ENCODE measurements at regions not wholly inside any gene's neighbourhood (a gene's known extent, or its start where the extent isn't known, plus 50 kb on each side); places are given as distances from the start of the nearest gene placed in this dataset.

- ChIA-PET CTCF (interaction anchor here (2.5 kb wide), 1 partner anchor 9 kb away, joined by 12 read pairs; no protein-coding TSS in a partner anchor), POLR2A (no interaction called here)
- DNase-seq (ENCODE audit: extremely low spot score): no peak
- no peak for TF ChIP-seq CTCF (IDR thresholded peaks at IDR 0.05; ENCODE audit: control extremely low read depth, extremely low read depth, low read depth, missing control alignments)
Measured at GRCh38 chr2:241941691-241942301, 72.3 kb downstream of the RTP5 start.

GRCh38 chr2:241942416-241943208, 73.1 kb downstream of the RTP5 start:
- ChIA-PET POLR2A (no interaction called here), CTCF (interaction anchor here (2.5 kb wide), 1 partner anchor 8 kb away, joined by 12 read pairs; no protein-coding TSS in a partner anchor)
- no peak for TF ChIP-seq CTCF (IDR thresholded peaks at IDR 0.05; ENCODE audit: control extremely low read depth, extremely low read depth, low read depth, missing control alignments)
- DNase-seq (ENCODE audit: extremely low spot score): no peak

- DNase-seq (ENCODE audit: extremely low spot score): no peak
- TF ChIP-seq CTCF (IDR thresholded peaks at IDR 0.05; ENCODE audit: control extremely low read depth, extremely low read depth, low read depth, missing control alignments): no peak
- ChIA-PET CTCF (no interaction called here), POLR2A (no interaction called here)
Measured at GRCh38 chr2:241943209-241943850, 73.8 kb downstream of the RTP5 start.

GRCh38 chr2:241943961-241944575, 74.5 kb downstream of the RTP5 start:
- ChIA-PET POLR2A (no interaction called here), CTCF (no interaction called here)
- no peak for TF ChIP-seq CTCF (IDR thresholded peaks at IDR 0.05; ENCODE audit: control extremely low read depth, extremely low read depth, low read depth, missing control alignments)
- no peak for DNase-seq (ENCODE audit: extremely low spot score)

GRCh38 chr2:241944821-241945220, 75.3 kb downstream of the RTP5 start:
- ChIA-PET POLR2A (no interaction called here), CTCF (no interaction called here)
- TF ChIP-seq CTCF (IDR thresholded peaks at IDR 0.05; ENCODE audit: control extremely low read depth, extremely low read depth, low read depth, missing control alignments): no peak
- no peak for DNase-seq (ENCODE audit: extremely low spot score)

- ChIA-PET CTCF (no interaction called here), POLR2A (no interaction called here)
- TF ChIP-seq CTCF (IDR thresholded peaks at IDR 0.05; ENCODE audit: control extremely low read depth, extremely low read depth, low read depth, missing control alignments): no peak
- DNase-seq (ENCODE audit: extremely low spot score): no peak
Measured at GRCh38 chr2:241945311-241945710, 75.8 kb downstream of the RTP5 start.
